CD4-positive, alpha-beta T cell (primary cell): ENCODE measurements at regions not wholly inside any gene's neighbourhood (a gene's known extent, or its start where the extent isn't known, plus 50 kb on each side); places are given as distances from the start of the nearest gene placed in this dataset.

Experiments used
- ATAC-seq: fragments of 200-7000 bp; cut with Tn5 transposase; one replicate; pipeline ENCODE4 v1.10.0; 2022; ENCODE audit warnings: mild to moderate bottlenecking; ENCODE audit not compliant: poor library complexity
- CTCF ChIA-PET: fragments of 350-600 bp; sonication (Branson Sonifier 250); formaldehyde crosslinking; loops from one replicate; lab custom pipeline; 2021; ENCODE audit warnings: antibody characterized with exemption, inconsistent platforms; lab: Charles Lee
- POLR2A ChIA-PET: fragments of 350-600 bp; sonication (Branson Sonifier 250); formaldehyde crosslinking; loops from one replicate; lab custom pipeline; 2021; ENCODE audit warnings: antibody characterized with exemption, inconsistent platforms; lab: Charles Lee
- DNase-seq, 14 experiments: peaks; one replicate each; pipeline ENCODE4 v3.0.0-alpha.2; 2013 to 2020; ENCODE audit warnings: mixed read lengths in 2 of 14
- H3K27ac ChIP-seq, 2 donors: one replicate each; pipeline versions ENCODE4 v1.5.1 to v1.7.0; 2013; ENCODE audit warnings: low read length in 2 of 2, low read depth in 1 of 2, mild to moderate bottlenecking in 1 of 2
- H3K27me3 ChIP-seq, 2 experiments: 1 replicate in 1 of 2; 2 replicates in 1 of 2; pipeline versions ENCODE4 v1.6.1 to v1.7.0; 2013; ENCODE audit warnings: low read length in 2 of 2, control low read depth in 1 of 2, mild to moderate bottlenecking in 1 of 2, moderate library complexity in 1 of 2; ENCODE audit not compliant: insufficient read depth in 2 of 2, control insufficient read depth in 1 of 2
- H3K36me3 ChIP-seq: one replicate; pipeline ENCODE4 v1.6.1; 2013; ENCODE audit warnings: low read length, control low read depth; ENCODE audit not compliant: insufficient read depth
- H3K4me1 ChIP-seq: one replicate; pipeline ENCODE4 v1.6.1; 2013; ENCODE audit warnings: low read length, control low read depth; ENCODE audit not compliant: insufficient read depth
- H3K4me3 ChIP-seq: one replicate; pipeline ENCODE4 v1.5.1; 2013; ENCODE audit warnings: mild to moderate bottlenecking, low read length, moderate library complexity
- H3K9me3 ChIP-seq, 2 experiments: 1 replicate in 1 of 2; 2 replicates in 1 of 2; pipeline versions ENCODE4 v1.6.1 to v1.7.0; 2013; ENCODE audit warnings: low read length in 2 of 2, mild to moderate bottlenecking in 2 of 2, control low read depth in 1 of 2, moderate library complexity in 1 of 2; ENCODE audit not compliant: control insufficient read depth in 1 of 2, insufficient read depth in 1 of 2
- H3K27ac Mint-ChIP-seq: one replicate; pipeline ENCODE4 v1.8.0; 2020; ENCODE audit warnings: mixed read lengths
- H3K27me3 Mint-ChIP-seq: one replicate; pipeline ENCODE4 v1.8.0; 2021; ENCODE audit warnings: mixed read lengths
- H3K36me3 Mint-ChIP-seq: one replicate; pipeline ENCODE4 v1.8.0; 2021; ENCODE audit warnings: low read depth, mixed read lengths
- H3K4me1 Mint-ChIP-seq: one replicate; pipeline ENCODE4 v1.8.0; 2021; ENCODE audit warnings: low read depth, mixed read lengths
- H3K4me3 Mint-ChIP-seq: one replicate; pipeline ENCODE4 v1.8.0; 2020; ENCODE audit warnings: mild to moderate bottlenecking, mixed read lengths
- H3K9me3 Mint-ChIP-seq: one replicate; pipeline ENCODE4 v1.8.0; 2020; ENCODE audit warnings: mixed read lengths
- intact Hi-C, 2 experiments: fragments of 100-400 bp; cut with DNase I in 1 of 2; cut with micrococcal nuclease in 1 of 2; formaldehyde crosslinking; loops; one replicate each; pipeline versions ENCODE4 v1.15.1 to v1.9.0; 2023 to 2025; cut with DNase I, micrococcal nuclease
- TF ChIP-seq, protein P1 (sequence below): fragments of 200-600 bp; IDR thresholded peaks from one replicate; pipeline ENCODE4 v1.8.0; 2022; ENCODE audit warnings: antibody characterized with exemption, mild to moderate bottlenecking

DNA sequence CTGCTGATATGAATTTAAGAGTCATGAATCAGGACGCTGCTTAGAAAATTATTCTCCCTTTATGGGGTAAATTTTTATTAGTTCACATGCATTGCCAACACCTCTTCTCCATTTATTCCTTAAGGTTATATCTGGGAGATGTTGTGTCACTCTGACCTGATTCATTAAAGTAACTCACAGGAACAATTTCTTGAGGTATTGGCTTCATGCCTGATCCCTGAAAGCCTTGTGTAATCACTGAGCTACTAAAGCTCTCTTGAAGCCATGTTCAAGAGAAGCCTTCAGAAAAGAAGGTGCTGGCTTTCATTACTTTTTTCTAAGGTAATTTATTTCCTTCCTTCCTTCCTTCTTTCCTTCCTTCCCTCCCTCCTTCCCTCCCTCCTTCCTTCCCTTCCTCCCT is 420.6 kb downstream of the RAB38 start:
- no peaks in the 10 kb centered on the region for H3K36me3 Mint-ChIP-seq

DNA sequence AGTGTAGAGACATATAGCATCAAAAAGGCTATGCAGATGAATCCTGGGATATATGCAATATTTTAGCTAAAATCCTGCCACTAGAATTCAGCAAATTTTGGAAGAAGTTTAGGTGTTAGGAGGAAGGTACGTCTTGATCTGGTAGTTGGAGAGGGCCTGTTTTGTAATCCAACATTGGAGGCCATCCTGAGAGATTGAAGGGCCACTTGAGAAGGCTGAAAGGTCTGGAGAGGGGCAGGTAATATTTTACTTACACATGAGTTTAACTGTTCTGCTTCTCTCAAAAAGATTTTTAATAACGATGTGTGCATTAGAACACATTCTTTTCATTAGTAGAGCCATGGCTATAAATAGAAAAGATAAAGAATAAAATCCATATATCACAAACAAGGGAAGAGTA is 422.1 kb downstream of the RAB38 start:
- TF ChIP-seq, protein P1, sequence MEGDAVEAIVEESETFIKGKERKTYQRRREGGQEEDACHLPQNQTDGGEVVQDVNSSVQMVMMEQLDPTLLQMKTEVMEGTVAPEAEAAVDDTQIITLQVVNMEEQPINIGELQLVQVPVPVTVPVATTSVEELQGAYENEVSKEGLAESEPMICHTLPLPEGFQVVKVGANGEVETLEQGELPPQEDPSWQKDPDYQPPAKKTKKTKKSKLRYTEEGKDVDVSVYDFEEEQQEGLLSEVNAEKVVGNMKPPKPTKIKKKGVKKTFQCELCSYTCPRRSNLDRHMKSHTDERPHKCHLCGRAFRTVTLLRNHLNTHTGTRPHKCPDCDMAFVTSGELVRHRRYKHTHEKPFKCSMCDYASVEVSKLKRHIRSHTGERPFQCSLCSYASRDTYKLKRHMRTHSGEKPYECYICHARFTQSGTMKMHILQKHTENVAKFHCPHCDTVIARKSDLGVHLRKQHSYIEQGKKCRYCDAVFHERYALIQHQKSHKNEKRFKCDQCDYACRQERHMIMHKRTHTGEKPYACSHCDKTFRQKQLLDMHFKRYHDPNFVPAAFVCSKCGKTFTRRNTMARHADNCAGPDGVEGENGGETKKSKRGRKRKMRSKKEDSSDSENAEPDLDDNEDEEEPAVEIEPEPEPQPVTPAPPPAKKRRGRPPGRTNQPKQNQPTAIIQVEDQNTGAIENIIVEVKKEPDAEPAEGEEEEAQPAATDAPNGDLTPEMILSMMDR = no peak
- intact Hi-C loops = no loop called here
- H3K27me3 ChIP-seq = no peaks in the 10 kb centered on the region
- H3K9me3 ChIP-seq = no peaks in the 10 kb centered on the region
- POLR2A ChIA-PET = no interaction called here
- no peaks in the 10 kb centered on the region for H3K4me1 ChIP-seq
- no peaks in the 10 kb centered on the region for H3K27me3 Mint-ChIP-seq
- ATAC-seq = no peak
- no peaks in the 10 kb centered on the region for H3K36me3 ChIP-seq
- no peak overlapping the region for H3K27ac ChIP-seq
- no peak for DNase-seq
- H3K4me3 Mint-ChIP-seq = no peak overlapping the region
- H3K4me3 ChIP-seq = no peak overlapping the region
- H3K4me1 Mint-ChIP-seq = no peaks in the 10 kb centered on the region
- H3K9me3 Mint-ChIP-seq = no peaks in the 10 kb centered on the region
- CTCF ChIA-PET = no interaction called here
- no peak overlapping the region for H3K27ac Mint-ChIP-seq
- no peaks in the 10 kb centered on the region for H3K36me3 Mint-ChIP-seq

More for the DNA sequence above, 420.6 kb downstream of the RAB38 start:
- ChIA-PET CTCF (no interaction called here), POLR2A (no interaction called here)
- Histone ChIP-seq H3K27ac (no peak overlapping the region), H3K4me3 (no peak overlapping the region), H3K27me3 (no peaks in the 10 kb centered on the region), H3K9me3 (no peaks in the 10 kb centered on the region), H3K4me1 (no peaks in the 10 kb centered on the region), H3K36me3 (no peaks in the 10 kb centered on the region)
- ATAC-seq (no peak), DNase-seq (no peak)
- H3K9me3 Mint-ChIP-seq = no peaks in the 10 kb centered on the region
- no peaks in the 10 kb centered on the region for H3K4me1 Mint-ChIP-seq
- H3K27me3 Mint-ChIP-seq = no peaks in the 10 kb centered on the region
- TF ChIP-seq, protein P1 = no peak
- H3K27ac Mint-ChIP-seq = no peak overlapping the region
- H3K4me3 Mint-ChIP-seq = no peak overlapping the region
- intact Hi-C loops = no loop called here

DNA sequence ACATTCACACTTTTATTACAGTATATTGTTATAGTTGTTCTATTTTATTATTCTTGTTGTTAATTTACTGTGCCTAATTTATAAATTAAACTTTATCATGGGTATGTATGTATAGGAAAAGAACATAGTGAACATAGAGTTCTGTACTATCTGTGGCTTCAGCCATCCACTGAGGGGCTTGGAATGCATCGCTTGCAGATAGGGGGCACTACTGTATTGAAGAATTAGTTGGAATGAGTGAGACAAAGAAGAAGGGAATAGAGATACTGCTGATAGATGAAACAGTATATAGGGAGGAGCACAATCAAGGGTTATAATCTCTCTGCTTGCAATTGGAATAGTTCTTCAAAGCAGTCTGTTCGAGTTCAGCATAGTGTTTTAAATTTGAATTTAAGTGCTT is 432.2 kb downstream of the RAB38 start:
- ATAC-seq (no peak), DNase-seq (no peak)
- Mint-ChIP-seq H3K4me1 (no peaks in the 10 kb centered on the region), H3K27me3 (no peaks in the 10 kb centered on the region), H3K27ac (no peak overlapping the region), H3K36me3 (no peaks in the 10 kb centered on the region), H3K4me3 (no peak overlapping the region), H3K9me3 (no peaks in the 10 kb centered on the region)
- H3K36me3 ChIP-seq = no peaks in the 10 kb centered on the region
- no peaks in the 10 kb centered on the region for H3K27me3 ChIP-seq
- TF ChIP-seq, protein P1 = no peak
- no peak overlapping the region for H3K27ac ChIP-seq
- no peaks in the 10 kb centered on the region for H3K9me3 ChIP-seq
- no peaks in the 10 kb centered on the region for H3K4me1 ChIP-seq
- ChIA-PET CTCF (no interaction called here), POLR2A (no interaction called here)
- intact Hi-C loops = no loop called here
- no peak overlapping the region for H3K4me3 ChIP-seq
